ENCODE measurements at regions not wholly inside any gene's neighbourhood (a gene's known extent, or its start where the extent isn't known, plus 50 kb on each side); places are given as distances from the start of the nearest gene placed in this dataset.

DNA sequence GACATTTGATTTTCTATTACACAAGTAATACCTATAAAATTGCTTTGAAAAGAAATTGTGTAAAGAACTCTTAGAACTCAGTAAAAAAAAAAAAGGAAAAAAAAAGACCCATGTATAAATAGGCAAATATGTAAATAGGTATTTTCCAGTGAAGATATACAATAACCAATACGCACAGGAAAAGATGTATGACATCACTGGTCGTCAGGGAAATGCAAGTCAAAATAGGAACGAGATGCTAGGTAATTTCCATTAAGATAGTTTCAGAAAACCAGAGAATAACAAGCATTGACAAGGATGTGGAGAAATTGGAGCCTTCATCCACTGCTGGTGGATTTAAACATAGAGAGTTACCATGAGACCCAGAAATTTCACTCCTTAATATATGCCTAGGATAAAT lies 708.8 kb downstream of the MTRR start:
- no peaks in the 10 kb centered on the region for H3K4me1 ChIP-seq (replicated peaks in 1 of 4; ENCODE audit: control insufficient read depth in 3 of 4, insufficient read depth in 4 of 4, low read length in 3 of 4)

More for the DNA sequence above, 708.8 kb downstream of the MTRR start:
- no peak overlapping the region for H4K8ac ChIP-seq (ENCODE audit: extremely low read depth, insufficient read depth, low read length)
- H4K91ac ChIP-seq (replicated peaks; ENCODE audit: insufficient read length, low read length) = no peak overlapping the region
- H3K79me2 ChIP-seq (ENCODE audit: control insufficient read depth in 1 of 2, insufficient read depth in 2 of 2, low read length in 2 of 2) = no peaks in the 10 kb centered on the region
- ChIA-PET POLR2A (ENCODE audit: partially characterized antibody) (no interaction called here), CTCF (ENCODE audit: partially characterized antibody) (interaction anchor here (1.2 kb wide), 1 partner anchor 650 kb away, joined by 3 read pairs; no protein-coding TSS in a partner anchor)
- H4K5ac ChIP-seq (ENCODE audit: insufficient read length, low read depth, low read length) = no peak overlapping the region
- TF ChIP-seq KDM1A (IDR thresholded peaks at IDR 0.05; ENCODE audit: borderline replicate concordance, low read length) = no peak
- TF ChIP-seq RFX5 (IDR thresholded peaks at IDR 0.05; ENCODE audit: borderline replicate concordance, low read depth, low read length) = peak; percentile 91
- WGBS, 2 experiments (ENCODE audit: extremely low coverage in 1 of 2, insufficient coverage in 1 of 2, insufficient read length in 1 of 2, insufficient replicate concordance in 2 of 2, low coverage in 1 of 2, low lambda C conversion rate in 2 of 2, missing lambda C conversion rate in 1 of 2) = 93% methylated on average over 3 of the region's 3 CpGs; no CpG with 5 or more reads in 1 of the 2 experiments
- no peak overlapping the region for H2AFZ ChIP-seq (ENCODE audit: low read length)
- H2BK20ac ChIP-seq (ENCODE audit: low read length) = no peak overlapping the region
- no peak overlapping the region for H2BK15ac ChIP-seq (ENCODE audit: low read length)
- no peak overlapping the region for H3K4me3 ChIP-seq (ENCODE audit: extremely low read depth in 1 of 4, insufficient read depth in 2 of 4, low read depth in 3 of 4, low read length in 4 of 4)
- no peak overlapping the region for H2BK5ac ChIP-seq (ENCODE audit: low read depth, low read length)
- no peak for FAIRE-seq
- no peak overlapping the region for H2BK120ac ChIP-seq (replicated peaks; ENCODE audit: low read depth, low read length)
- no peaks in the 10 kb centered on the region for H3K36me3 ChIP-seq (ENCODE audit: control insufficient read depth in 2 of 4, insufficient read depth in 4 of 4, low read length in 3 of 4)
- H3K9ac ChIP-seq (replicated peaks in 1 of 4; ENCODE audit: extremely low read depth in 1 of 4, low read depth in 3 of 4, low read length in 3 of 4) = no peak overlapping the region
- no peak overlapping the region for H3K18ac ChIP-seq (ENCODE audit: extremely low read depth, low read length)
- no peak overlapping the region for H2BK12ac ChIP-seq (ENCODE audit: low read depth, low read length)
- no peak overlapping the region for H3K56ac ChIP-seq (replicated peaks; ENCODE audit: insufficient read length, low read depth, low read length)
- no peaks in the 10 kb centered on the region for H3K9me3 ChIP-seq (ENCODE audit: insufficient read depth in 2 of 2, low read depth in 1 of 2, low read length in 1 of 2)
- no peak overlapping the region for H3K4ac ChIP-seq (replicated peaks; ENCODE audit: insufficient read length, low read depth, low read length)
- H3K4me2 ChIP-seq (ENCODE audit: insufficient read depth in 1 of 2, low read depth in 2 of 2, low read length in 2 of 2) = no peak overlapping the region
- H3K23ac ChIP-seq (ENCODE audit: insufficient read length) = no peak overlapping the region
- no peak overlapping the region for H2AK5ac ChIP-seq (ENCODE audit: low read depth, low read length)
- no peaks in the 10 kb centered on the region for H3K23me2 ChIP-seq (ENCODE audit: low read depth, low read length)
- DNase-seq (ENCODE audit: low read depth in 1 of 2, low spot score in 2 of 2) = no peak
- H4K20me1 ChIP-seq (replicated peaks in 1 of 2; ENCODE audit: control insufficient read depth in 1 of 2, insufficient read depth in 2 of 2, low read length in 2 of 2) = no peaks in the 10 kb centered on the region
- H3K14ac ChIP-seq (ENCODE audit: insufficient read length) = no peak overlapping the region
- H3K27ac ChIP-seq (ENCODE audit: low read depth, low read length) = no peak overlapping the region
- H3K79me1 ChIP-seq (ENCODE audit: low read depth, low read length) = no peaks in the 10 kb centered on the region
- H3K27me3 ChIP-seq (replicated peaks in 1 of 4; ENCODE audit: control insufficient read depth in 3 of 4, extremely low read depth in 1 of 4, insufficient read depth in 3 of 4, low read length in 3 of 4) = no peaks in the 10 kb centered on the region

Data from H1 (cell line).